COLO668 (cell line): ENCODE measurements at regions not wholly inside any gene's neighbourhood (a gene's known extent, or its start where the extent isn't known, plus 50 kb on each side); places are given as distances from the start of the nearest gene placed in this dataset.

ENCODE experiments used
- DNase-seq: peaks from one replicate; lab custom pipeline; 2025; ENCODE audit not compliant: unreplicated experiment; lab: John Stamatoyannopoulos, UW

GRCh38 chr2:146271131-146271831 lies 1573.5 kb upstream of the ACVR2A start:
- no peak for DNase-seq

- no peak for DNase-seq
These were observed 1574.2 kb upstream of the ACVR2A start for GRCh38 chr2:146270618-146271017.

- DNase-seq: no peak
These were observed 1577.7 kb upstream of the ACVR2A start for GRCh38 chr2:146267093-146267492.

GRCh38 chr2:146265656-146266055 lies 1579.2 kb upstream of the ACVR2A start:
- no peak for DNase-seq

- no peak for DNase-seq
These were observed 1582.2 kb upstream of the ACVR2A start for GRCh38 chr2:146262606-146263005.

GRCh38 chr2:146260551-146260950 lies 1584.3 kb upstream of the ACVR2A start:
- DNase-seq: no peak

- DNase-seq: no peak
These were observed 1585.0 kb upstream of the ACVR2A start for GRCh38 chr2:146259816-146260215.

DNA sequence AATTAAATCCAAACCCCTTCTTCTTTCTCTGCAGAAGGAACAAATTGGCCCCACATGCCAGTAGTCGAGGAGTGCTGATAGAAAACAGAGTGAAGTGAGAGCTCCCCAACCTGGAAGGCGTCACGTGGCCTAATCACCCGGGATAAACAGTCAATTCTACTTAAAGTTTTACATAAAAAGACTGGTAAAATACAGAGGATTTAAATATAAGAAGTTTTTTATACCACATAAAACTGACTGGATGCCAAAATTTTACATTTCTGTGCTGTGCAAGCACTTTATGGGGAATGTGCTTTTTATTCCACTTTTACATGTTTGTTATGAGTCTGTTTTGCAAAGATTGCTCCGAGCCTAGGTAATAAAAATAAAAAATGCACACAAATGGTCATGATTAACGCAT lies 1586.8 kb upstream of the ACVR2A start:
- DNase-seq: no peak

DNA sequence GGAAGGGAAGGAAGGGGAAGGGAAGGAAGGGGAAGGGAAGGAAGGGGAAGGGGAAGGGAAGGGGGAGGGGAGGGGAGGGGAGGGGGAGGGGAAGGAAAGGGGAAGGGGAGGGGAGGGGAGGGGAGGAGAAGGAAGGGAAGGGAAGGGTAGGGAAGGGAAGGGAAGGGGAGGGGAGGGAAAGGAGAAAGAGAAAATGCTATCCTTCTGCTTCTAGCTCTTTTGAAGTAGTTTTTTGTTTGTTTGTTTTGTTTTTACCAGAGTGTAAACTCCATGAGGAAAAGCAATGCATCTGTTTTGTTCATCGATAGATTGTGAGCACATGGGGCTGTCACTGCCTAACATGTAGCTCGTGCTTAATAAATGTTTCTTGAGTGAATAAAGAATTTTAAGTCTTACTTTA lies 1592.7 kb upstream of the ACVR2A start:
- no peak for DNase-seq

- no peak for DNase-seq
These were observed 1593.5 kb upstream of the ACVR2A start for GRCh38 chr2:146251328-146251727.

GRCh38 chr2:146246736-146247523 lies 1597.9 kb upstream of the ACVR2A start:
- no peak for DNase-seq

DNA sequence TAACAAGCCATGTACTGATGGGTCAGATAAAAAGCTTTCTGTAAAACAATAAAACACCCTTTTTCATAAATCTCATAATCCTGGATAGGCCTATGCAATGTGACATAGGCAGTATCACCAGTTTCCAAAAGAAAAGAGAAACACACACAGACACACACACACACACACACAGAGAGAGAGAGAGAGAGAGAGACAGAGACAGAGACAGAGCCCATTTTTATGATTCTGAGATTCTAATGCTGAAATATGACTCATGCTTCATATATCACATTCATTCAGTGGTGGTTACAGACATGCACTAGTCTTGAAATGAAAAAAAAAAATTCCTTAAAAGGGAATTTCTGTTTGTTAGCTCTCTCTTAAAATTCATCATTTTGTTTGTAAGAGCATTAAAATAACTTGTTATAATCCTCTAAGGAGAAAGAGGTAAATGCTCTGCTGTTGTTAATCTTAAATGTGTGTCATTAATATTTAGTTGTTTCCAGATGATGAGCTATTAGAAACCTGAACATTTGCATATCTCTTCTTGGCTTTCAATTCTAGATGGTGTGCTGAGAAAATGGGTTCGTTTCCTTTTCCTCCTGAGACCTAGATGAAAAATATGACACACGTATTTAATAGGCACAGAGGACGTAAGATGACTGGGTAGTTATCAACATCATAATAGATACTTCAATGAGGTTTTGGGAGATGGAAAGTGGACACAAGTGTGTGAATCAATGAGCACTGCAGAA lies 1598.7 kb upstream of the ACVR2A start:
- no peak for DNase-seq

DNA sequence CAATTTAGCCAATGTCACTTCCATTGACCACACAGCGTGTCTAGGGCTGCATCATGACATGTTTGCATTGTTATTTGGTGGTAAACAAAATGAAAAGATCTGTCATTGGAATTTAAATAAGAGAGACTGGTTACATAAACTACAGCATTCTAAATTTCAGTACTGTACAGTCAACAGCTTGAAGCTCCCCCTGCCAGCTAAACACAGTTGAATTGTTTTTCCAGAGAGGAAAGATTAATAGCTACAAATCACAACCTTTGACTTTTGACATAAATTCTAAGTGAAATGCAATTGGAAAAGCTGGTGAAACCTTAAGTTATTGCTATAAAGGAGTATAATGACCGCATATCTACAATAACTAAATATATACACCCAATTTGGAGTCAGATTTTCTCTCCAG lies 1600.0 kb upstream of the ACVR2A start:
- no peak for DNase-seq

DNA sequence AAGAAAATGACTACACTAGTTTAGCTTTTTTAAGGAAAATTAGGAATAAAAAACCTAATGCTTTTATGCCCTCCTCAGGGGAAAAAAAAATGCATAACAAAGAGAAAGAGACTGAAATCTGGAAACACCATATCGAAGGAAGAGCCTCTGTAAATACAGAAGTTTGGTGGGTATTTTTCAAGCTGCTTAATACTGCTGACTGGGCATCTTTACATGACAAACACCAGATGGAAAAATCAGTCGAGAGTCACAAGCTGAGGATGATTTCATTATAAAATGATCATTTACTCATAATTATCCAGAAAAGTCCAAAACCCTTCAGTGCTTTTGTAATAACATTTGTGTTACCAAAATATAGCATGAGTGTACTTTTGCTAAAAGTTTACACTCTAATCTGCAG lies 1600.7 kb upstream of the ACVR2A start:
- no peak for DNase-seq

DNA sequence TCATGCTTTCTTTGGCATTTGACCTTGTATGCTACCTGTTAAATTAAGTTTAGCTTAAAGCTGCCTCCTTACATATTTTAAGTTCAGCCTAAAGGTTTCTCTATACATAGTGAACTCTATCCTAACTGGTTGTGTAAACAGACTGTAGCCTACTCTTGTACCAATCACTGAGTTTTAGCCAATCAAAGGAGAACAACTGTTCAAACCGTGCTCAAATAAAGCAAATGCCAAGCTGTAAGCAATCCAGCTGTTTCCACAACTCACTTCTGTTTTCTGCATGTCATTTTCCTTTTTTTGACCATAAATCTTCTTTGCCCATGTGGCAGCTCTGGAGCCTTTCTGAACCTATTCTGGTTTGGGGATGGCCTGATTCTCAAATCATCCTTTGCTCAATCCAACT lies 1603.8 kb upstream of the ACVR2A start:
- no peak for DNase-seq

- DNase-seq: no peak
These were observed 1604.4 kb upstream of the ACVR2A start for GRCh38 chr2:146240391-146240790.

DNA sequence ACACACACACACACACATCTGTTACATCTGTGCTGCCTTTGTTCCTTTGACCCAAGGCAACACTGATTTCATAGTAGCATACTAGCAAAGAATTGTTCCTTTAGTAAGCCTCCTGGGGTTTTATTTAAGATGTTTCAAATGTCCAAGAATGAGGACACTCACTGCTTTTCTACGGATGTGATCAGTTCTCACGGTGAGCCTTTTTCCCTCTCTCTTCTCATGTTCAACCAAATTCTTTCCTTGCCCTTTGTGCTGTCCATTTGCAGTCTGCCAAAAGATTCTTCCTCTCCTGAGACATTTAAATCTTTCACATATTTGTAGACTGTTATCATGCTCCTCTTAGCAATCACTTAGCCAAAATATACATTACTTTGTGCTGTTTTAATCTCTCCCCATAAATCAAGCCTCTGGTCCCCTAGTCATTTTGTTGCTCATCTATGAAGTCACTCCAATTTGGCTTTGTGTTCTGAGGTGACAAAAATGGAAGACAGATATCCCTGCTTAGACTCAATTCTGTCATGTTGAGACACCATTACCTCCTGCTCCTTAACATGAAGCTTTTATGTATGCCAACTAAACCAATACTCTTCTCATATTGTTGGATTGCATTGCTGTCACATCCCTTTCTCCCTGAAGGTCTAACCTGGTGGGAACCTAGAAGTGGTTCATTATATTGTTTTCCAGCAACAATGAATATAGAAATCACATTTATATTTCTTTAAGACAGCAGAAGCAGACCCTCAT lies 1605.3 kb upstream of the ACVR2A start:
- no peak for DNase-seq

GRCh38 chr2:146238254-146238966 lies 1606.4 kb upstream of the ACVR2A start:
- DNase-seq: no peak

DNA sequence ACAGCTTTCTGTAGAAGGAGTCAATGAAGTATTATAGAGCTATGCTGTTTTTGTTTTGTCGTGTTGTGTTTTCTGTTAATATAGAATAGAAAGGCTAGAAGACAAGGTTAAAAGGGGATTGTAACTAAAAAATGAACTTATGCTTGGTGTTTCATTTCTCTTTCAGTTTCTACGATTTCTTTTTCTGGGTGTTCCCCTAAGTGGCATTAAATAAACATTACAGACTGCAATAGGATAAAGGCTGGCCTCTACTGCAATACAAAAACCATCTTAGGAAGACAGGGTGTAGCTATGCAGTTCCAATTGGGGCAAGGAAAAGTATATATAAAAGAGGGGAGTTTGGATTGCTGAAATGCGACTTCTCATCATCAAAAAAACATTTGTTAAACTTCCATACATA lies 1609.7 kb upstream of the ACVR2A start:
- no peak for DNase-seq

- no peak for DNase-seq
These were observed 1615.2 kb upstream of the ACVR2A start for GRCh38 chr2:146229508-146230155.
